Left lobe of liver (tissue), 2 donors: ENCODE measurements at regions not wholly inside any gene's neighbourhood (a gene's known extent, or its start where the extent isn't known, plus 50 kb on each side); places are given as distances from the start of the nearest gene placed in this dataset.

Experiments used
- ATAC-seq: fragments of 200-7000 bp; cut with Tn5 transposase; one replicate; pipeline ENCODE4 v1.9.1; 2020; ENCODE audit warnings: mild to moderate bottlenecking, moderate library complexity
- DNase-seq: peaks from one replicate; pipeline ENCODE4 v3.0.0-alpha.2; 2020; ENCODE audit warnings: low spot score
- donor health status: DM: no; HTN: no; CAD: no; lungs with moderate emphysema.
- donor health status: DM: no; HTN: yes; CAD: no.

DNA sequence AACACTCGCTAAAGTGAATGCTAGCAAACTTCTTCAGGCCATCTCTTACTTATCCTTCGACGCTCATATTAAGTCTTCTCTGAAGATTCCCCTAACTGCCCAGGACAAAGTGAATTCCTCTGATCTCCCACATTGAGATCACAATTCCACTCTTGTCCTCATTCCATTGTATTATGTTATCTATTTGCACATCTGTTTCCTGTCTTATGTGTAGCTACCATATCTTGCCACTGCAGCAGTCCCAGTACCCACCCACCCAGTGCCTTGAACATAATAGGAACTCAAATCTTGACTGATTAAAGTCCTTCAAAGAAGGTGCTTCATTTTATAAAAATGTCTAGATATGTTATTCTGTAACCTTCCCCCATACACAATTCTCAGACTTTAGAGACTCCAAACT lies 702.3 kb downstream of the DIAPH3 start:
- DNase-seq = no peak
- ATAC-seq = no peak

DNA sequence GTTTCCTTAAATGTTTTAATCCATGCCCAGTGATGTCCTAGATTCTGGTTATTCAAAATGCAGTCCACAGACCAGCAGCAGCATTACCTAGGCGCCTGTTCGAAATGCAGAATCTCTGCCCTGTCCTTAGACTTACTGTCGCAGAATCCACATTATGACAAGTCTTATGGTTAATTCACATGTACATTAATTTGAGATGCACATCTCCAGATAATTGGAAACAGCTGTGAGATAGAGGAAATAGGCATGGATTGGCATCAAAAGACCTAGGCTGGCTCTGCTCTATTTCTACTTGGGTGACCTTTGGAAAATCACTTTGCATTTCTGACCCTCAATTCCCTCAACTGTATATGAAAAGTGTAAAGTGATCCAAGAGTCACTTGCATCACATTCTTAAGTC lies 700.7 kb downstream of the DIAPH3 start:
- DNase-seq (no peak), ATAC-seq (no peak)

DNA sequence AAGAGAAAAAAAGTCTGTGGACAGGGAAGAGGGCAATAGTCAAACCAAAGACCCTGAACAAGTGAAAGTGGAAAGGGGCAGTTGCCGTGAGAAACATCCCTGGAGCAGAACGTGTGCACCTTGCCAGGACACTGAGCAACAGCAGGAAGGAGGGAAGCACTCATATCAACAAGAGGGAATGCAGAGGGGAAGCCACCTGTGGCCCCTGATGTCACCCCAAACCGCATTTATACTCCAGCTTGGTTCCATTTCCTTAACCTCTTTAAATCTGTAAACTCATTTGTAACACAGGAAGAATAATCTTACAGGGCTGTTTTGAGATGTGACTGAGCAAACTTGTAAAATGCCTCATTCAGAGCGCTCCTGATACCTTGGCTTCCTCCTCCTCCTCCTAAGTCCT lies 698.8 kb downstream of the DIAPH3 start:
- ATAC-seq (no peak), DNase-seq (no peak)

DNA sequence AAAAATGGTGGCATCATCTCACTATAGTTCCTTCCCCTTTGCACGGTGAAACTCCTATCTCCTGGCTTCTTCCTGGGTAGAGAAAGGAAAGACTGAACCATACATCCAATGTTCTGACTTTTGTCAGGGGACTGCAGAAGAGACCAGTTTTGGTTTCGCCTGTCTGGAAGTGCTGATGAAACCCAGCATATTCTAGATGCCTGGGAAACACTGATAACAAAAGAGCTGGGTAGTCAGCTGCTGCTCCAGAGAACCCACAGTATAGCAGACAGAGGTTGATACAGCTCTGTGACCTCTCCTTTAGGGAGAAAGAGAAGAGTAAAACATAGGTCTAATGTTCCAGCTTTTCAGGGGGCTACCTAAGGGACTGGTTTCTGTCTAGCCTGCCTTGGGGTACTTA lies 695.3 kb downstream of the DIAPH3 start:
- DNase-seq = no peak
- no peak for ATAC-seq

DNA sequence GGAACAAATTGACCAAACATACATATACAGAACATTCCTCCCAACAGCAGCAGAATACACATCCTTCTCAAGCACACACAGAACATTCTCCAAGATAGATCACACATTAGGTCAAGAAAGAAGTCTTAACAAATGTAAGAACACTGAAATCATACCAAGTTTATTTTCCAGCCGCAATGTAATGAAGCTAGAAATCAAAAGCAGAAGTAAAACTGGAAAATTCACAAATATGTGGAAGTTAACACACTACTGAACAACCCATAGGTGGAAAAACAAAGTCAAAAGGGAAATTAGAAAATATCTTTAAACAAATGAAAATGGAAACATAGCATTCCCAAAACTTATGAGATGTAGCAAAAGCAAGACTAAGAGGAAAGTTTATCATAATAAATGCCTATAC lies 692.6 kb downstream of the DIAPH3 start:
- no peak for ATAC-seq
- no peak for DNase-seq

DNA sequence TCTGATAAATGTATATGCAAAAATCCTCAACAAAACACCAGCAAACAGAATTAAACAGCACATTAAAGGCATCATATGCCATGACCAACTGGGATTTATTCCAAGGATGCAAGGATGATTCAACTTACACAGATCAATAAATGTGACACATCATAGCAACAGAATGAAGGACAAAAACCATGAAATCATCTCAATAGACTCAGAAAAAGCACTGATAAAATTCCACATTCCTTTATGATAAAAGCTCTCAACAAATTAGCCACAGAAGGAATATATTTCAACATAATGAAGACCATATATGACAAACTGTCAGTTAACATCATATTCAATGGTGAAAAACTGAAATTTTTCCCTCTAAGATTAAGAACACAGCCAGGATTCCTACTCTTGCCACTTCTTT lies 691.6 kb downstream of the DIAPH3 start:
- DNase-seq (no peak), ATAC-seq (no peak)

DNA sequence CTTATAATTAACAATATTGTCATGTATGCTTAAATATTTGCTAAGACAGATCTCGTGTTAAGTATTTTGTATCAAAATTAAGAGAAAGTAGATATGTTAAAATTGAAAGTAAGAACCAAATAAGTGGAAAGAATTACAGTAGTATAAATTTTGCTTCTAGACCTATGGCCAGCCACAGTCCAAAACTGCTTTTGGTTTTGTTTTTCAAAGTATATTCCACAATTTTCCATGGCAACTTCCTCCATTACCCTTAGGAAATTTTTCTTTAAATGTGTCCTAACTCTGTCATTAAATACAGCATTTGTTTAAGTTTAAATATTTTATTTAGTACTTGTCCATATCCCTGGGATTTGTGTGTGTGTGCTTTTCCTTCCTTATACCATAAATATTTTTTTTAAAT lies 689.0 kb downstream of the DIAPH3 start:
- ATAC-seq (no peak), DNase-seq (no peak)

DNA sequence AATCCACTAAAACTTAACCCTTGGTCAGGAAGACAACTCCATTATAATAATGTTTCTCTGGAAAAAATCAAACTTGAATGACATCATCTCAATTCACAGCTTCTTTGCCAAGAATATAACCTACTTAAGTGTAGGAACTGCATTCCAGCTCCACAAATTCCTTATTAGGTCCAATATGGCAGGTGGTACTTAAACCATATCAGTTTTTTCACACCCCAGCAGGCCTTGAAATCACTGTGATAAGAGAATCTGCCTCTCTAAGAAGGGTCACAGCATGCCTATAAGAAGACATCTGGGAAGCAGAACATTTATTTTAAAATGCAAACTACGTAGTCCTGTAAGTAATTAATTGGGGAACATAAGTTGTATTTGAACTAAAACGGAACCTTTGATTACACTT lies 687.8 kb downstream of the DIAPH3 start:
- no peak for ATAC-seq
- no peak for DNase-seq

DNA sequence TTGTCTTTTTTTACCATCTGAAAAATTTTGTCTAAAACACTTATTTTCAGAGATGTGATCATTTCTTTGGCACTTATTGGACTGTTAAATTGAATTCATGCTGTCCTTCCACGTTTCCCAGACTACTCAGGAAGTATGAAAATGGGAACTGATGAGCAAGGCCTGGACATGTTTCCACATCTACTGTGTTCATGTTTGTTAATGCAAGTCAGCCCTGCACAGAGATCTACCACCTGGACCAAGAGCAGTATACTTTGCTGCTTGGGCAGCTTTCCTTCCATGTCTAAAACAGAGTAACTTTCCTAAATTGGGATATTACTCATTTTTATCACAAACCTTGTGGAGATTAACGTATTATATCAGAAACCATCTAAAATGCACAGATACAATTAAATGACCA lies 687.4 kb downstream of the DIAPH3 start:
- no peak for ATAC-seq
- no peak for DNase-seq

DNA sequence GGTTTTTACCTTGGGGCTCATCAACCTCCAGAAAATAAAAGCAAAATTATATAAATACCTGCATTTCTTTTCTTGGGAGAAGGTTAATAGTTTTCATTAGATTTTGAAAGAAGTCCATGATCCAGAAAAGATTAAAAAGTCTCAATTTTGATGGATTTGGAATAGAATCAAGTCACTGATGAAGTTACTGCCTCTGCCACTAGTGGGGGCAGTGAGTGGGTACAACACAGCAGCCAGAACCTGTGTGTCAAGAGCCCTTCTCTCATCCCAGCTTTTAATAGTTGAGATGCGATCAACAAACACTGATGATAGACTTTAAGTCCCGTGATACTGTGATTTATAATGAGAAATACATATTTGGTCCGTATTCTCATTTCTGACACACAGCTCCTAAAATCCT lies 686.7 kb downstream of the DIAPH3 start:
- ATAC-seq (no peak), DNase-seq (no peak)

DNA sequence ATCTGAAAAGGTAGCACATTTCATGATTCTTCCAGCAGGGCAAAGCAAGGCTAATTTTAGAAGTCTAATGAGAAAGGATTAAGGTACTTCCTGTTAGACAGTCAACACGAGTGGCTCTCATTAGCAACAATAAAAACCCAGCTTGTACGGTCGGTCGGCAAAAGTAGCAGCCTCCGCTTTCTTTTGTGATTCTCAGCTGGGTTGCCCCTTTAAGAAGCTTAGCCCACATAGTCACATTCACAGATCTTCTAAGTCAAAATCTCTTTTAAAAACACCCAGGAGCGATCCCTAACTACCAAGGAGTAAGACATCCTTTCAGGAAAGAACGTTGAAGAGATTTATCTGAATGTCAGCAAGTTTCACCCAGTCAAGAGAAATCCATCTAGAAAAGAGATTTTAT lies 684.8 kb downstream of the DIAPH3 start:
- DNase-seq = no peak
- no peak for ATAC-seq

DNA sequence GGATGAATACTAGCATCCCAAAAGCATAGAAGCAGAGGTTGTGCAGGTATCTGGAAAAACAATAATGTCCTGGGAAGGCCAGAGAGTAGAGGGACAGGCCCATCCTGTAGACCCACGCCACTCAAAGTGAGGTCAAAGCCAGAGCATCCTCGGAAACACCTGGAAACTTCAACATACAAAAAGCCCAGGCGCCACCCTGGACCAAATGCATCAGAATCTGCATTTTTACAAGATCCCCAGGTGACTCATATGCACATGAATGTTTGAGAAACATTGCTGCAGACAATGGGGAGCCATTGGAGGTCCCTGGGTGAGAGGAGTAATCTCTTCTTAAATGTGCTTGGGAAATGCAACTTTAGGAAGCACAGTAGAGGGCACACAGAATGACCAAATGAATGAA lies 684.1 kb downstream of the DIAPH3 start:
- ATAC-seq (no peak), DNase-seq (no peak)

DNA sequence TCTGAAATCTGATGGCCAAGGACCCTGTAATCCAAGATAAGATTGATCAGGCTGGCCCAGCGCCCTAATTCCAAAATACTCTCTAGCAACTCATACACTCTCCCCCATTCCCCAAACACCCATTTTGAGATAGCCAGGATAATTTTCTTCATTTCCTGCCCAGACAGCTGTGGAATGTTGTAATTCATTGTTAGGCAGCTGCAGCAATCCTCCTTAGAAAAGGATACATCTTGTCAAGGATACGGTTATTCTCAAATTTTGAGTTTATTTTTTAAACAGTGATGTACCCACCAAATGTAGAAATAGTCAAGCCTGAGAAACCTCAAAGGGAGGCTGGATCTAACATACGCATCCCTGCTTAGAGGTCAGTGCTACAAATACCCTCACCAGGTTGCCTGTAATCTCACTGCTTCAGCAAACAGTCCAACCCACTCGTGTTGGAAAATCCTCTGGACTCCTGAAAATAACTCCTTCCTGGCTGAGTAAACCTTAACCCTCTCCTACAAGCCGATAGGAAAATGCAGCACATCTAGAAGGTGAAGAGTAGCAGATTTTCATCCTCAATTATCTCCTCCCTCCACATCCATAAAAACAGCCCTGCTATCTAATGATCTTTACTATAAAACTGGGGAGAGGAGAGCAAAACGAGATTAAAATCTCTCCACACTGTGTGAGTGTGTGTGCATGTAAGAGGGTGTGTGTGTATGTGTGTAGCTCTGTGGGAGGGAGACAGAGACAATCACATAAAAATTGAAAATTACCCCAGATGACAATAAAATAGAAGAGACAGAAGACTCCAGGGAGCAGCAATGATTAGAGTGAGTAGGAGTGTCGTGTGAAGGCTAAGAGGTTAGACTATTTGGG lies 683.1 kb downstream of the DIAPH3 start:
- ATAC-seq = no peak
- no peak for DNase-seq

DNA sequence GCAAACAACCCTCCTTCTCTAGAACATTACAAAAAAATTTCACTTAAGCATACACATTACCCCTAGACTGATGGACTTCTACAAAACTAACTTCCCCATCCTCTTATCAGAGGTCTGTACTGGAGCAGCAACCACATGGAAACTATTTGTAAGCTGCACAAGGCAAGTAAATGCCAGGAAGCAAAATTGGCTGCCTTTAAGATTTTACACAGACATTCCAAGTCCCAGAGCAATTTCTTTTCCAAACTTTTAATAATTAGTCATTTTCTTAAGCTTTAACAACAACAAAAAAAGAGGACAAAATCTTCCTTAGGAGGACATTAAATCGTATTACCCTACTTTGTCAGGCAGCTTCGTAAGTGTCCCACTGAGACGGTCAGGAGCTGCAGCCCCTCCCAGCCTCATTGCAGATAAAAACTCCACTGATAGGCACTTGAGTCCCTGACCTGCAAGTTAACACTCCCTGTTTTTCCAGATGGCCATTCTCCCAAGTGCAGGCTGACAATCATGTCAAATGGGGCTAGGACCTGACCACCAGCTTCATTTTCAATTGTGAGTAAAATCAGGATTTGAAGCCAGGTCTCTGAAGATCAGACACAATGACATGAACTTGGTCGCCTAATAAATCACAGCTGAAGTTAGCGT lies 680.1 kb downstream of the DIAPH3 start:
- ATAC-seq = peak; percentile 17
- no peak for DNase-seq

DNA sequence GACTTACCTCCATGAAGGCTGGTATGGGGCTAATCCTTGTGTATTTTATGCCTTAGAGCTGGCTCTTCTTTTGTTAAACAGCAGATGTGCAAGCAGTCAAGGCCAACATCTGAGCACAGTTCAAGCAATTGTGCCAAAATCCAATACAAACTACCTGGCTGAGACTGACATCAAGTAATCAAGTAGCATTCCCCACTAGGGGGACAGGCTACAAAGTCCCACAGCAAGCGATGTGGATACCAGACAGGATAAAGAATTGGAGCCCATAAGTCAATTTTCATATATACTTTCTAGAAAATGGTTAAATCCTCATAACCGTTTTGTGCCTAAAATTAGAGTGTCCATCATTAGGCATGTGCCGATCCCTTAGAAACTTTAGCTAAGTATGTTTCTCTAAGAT lies 675.8 kb downstream of the DIAPH3 start:
- no peak for ATAC-seq
- no peak for DNase-seq

DNA sequence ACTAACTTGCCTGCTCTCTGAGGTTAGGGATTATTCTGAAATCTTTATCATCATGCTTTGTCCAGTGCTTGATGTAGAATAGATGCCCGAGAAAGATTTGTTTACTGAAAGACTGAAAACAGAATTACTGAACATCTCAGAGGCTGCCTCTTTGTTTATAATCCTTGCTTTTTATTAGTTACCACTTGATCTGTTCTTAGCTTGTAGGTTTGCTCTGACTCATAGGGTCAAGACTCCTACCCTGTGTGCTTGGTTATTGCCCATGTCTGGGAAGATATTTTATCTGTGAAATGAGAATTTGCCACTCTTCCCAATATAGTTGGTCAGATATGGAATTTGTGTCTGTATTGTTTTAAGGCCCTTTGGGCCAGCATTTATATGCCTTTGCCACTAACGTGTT lies 675.3 kb downstream of the DIAPH3 start:
- DNase-seq (no peak), ATAC-seq (no peak)

DNA sequence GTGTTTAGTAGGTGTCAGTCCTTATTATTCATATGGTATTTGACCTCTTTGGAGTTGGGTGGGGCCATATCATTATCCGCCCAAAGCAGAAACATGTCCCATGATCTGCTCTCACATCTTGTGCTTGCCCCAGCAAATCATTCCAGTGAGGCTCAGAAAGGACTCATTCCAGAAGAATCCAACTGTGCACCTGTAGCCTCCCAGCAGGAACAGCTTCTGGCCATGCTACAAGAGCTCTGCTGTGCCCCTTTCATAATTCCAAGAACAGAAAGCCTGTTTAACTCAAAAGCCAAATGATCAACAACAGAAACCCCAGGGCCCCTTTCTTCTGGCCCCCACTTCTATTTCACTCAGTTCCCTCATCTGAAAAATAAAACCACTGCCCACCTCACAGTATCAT lies 673.1 kb downstream of the DIAPH3 start:
- no peak for ATAC-seq
- DNase-seq = no peak

DNA sequence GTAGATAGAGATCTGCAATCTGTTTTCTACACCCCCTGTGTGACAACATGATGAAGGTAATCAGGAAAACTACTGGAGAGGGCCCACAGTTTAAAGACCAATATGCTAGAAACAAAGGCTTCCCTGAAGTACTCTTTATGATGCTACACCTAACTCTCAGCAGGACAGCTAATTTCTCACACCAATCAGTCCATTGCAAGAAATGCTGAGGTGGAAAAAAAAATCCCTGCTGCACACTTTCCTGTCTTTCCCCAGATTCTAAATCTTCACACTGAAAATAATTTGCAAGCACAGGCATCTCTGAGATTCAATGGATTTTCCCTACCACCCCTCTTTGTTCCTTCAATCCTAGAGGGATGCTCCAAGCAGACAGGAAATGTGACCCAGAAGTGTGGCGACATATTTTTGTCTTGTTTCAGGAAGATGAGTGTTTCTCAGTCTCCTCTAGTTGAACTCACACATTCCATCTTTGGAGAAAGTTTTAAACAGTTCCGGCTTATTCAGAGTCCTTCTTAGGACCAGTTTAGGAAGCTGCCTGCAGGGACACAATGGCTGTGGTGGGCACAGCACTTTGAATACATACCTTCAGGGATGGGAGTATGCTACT lies 671.6 kb downstream of the DIAPH3 start:
- ATAC-seq (no peak), DNase-seq (no peak)

DNA sequence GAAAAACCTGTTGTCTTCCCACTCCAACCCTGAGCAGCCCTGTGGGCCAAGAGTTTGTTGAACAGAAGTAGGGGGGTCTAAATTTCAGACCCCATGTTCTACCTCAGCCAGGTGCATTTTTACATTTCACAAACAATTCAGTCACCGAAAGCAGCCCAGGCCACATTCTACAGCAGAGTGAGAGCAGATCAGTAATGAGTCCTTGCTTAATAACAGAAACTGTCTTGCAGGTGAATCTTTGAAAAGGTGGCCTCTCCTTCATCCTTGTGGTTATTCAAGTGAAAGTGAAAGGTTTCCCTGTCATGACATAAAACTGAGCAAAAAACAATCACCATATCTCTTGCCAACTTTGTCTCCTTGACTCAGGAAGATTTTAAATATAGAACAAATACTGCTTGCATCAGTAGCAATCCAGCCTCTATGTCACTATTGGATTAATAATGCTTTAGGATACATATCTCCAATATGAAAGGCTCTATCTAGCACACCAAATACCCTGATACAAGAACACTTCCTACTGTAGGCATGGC lies 670.2 kb downstream of the DIAPH3 start:
- no peak for ATAC-seq
- DNase-seq = no peak

DNA sequence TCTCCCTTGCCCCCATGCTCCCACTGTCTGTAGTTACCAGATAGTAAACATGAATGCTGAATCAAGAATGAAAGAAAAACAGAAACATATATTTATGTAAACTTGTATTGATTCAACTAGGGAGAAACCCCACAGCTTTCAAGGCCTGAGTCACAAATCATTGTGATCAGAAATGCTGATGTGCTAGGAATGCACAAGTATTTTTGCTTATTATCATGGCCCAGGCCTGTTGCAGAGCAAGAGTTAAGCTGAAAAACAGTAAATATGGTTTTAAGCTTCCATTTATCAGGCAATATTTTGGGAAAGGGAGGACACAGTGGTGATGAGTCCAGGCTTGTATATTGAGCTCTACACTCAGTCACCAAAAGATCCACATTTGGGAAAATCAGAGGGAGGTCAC lies 669.6 kb downstream of the DIAPH3 start:
- no peak for DNase-seq
- no peak for ATAC-seq

DNA sequence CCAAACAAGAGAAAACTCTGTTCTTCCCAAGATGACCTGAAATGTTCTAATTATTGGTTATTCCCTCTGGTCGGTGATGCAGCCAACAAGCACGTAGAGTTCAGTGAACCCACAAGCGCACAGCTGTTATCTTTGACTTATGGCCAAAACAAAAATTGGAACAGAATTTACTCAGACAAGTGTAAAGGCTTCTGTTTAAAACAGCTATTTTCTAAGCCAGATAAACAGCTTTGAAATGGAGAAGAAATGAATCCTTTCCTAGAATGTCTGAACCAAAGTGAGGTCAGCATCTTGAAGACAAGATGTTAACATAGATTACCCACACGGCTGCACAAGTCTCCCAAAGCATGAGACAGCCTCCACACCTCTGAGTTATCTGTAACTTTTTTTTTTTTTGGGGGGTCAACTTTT lies 669.2 kb downstream of the DIAPH3 start:
- ATAC-seq = no peak
- no peak for DNase-seq

DNA sequence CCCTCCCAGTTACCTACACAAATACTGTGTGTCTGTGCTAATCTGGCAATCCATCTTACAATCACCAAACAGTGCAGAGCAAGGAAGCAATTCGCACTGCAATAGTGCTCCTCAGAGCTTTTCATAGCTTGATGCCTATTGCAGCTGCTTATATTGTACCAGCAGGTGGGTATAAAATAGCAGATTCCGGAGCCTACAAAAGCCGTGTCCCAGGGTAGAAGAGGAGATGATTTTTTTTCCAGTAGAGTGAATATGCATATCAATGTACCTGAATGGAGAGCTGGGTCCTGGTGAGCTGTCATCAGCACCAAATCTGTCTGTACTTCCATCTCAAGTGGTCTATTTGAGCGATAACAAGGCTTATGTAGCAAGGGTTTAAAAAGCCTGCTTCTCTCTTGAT lies 668.4 kb downstream of the DIAPH3 start:
- no peak for DNase-seq
- ATAC-seq = no peak
